ENCODE measurements at regions not wholly inside any gene's neighbourhood (a gene's known extent, or its start where the extent isn't known, plus 50 kb on each side); places are given as distances from the start of the nearest gene placed in this dataset.

DNA sequence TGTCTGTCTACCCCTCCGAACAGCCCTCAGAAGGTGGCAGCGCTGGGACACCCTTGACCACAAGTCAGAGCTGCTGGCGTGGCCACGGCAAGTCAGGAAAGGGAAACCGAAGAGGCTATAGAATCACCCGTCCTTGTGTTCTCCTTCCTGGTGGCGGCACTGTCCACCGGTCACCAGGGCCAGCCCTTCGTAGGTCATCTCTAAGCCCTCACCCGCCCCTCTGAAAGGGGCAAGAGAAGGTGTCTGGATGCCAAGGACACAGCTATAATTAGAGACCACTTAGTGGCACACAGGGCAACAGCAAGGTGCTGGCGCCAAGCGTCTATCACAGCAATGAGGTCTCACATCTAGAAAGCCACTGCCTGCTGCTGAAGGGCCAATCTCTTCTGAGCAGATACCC, 320.9 kb downstream of the SHANK2 start:
- no peak for DNase-seq (ENCODE audit: low read depth)

DNA sequence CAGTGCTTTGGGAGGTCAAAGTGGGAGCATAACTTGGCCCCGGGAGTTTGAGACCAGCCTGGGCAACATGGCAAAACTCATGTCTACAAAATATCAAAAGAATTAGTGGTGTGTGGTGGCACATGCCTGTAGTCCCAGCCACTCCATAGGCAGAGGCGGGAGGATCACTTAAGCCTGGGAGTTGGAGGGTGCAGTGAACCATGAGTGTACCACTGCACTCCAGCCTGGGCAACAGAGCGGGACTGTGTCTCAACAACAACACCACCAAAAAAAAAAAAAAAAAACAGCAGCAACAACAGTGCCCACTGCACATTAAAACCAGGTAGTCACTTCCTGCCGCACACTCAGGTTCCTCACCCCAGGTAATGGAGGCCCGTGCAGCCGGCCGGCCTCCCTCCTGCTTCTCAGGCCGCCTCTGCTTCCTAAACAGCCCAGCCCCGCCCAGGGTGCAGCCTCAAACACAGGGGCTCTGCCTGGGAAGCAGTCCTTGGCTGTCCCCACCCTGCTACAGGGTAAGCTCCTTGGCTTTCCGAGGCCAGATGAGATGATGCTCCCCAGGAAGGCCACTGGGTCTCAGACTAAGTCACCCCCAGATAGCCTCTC, 318.3 kb downstream of the SHANK2 start:
- DNase-seq (ENCODE audit: low read depth) = no peak

DNA sequence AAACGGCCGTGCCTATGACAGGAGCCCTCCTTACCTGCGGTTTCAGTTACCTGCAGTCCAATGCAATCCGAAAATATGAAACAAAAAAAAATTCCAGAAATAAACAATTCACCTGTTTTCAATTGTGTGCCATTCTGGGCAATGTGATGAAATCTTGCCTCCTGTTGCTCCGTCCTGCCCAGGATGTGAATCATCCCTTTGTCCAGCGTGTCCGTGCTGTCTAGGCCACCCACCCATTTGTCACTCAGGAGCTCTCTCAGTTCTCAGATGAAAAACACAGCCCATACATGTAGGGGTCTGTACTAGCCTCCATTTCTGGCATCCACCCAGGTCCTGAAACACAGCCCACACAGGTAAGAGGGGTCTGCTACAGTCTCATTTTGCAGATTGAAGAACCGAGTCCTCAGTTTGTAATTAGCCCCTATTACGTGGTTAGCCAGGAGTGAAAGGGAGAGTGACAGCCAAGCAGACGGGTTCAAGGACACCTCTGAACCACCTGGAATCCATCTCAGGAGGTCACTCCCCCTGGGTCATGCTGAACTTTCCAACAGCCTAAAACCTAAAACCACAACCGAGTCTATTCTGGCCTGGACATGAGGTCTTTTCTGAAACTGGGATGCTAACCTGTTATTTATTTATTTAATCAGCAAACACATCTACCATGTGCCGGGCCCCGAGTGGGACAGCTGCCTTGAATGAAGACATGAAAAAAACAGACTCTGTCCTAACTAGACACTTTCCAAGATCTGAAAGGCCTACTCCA, 317.2 kb downstream of the SHANK2 start:
- DNase-seq (ENCODE audit: low read depth) = no peak

DNA sequence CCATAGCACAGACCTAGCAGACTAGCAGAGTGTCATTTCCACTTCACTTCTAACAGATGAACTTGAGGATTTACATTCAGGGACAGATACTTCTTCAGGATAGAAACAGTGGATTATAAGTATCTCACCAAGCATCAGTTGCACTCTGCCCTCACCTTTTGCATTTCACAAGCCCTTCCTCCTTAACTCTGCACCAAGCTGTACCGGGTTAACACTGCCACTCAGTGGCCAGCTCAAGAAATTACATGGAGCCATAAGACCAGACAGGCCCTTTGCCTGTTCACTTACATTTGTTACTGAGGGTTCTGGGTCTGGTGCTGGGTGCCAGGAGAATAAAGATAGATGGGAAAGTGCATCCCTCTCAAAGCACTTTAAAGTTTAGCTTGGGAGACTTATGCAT, 309.8 kb downstream of the SHANK2 start:
- DNase-seq (ENCODE audit: low read depth) = no peak

DNA sequence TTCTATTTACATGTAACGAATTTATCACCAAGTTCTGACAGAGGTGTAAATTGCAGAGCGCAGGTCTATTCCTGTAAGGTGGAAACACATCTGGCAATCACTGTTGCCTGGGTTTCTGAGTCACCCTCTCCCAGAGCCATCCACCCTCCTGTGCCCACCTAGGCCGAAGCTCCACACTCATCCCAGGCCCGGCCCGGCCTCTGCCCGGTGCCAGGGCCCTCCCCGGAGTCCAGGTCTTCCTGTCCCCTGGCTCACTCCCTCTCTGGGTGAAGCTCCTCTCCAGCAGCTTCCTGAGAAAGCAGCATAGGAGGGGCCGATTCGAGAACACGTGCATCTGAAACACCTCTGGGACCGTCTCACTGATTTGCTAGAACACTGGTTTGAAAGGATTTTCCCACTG, 308.2 kb downstream of the SHANK2 start:
- no peak for DNase-seq (ENCODE audit: low read depth)

DNA sequence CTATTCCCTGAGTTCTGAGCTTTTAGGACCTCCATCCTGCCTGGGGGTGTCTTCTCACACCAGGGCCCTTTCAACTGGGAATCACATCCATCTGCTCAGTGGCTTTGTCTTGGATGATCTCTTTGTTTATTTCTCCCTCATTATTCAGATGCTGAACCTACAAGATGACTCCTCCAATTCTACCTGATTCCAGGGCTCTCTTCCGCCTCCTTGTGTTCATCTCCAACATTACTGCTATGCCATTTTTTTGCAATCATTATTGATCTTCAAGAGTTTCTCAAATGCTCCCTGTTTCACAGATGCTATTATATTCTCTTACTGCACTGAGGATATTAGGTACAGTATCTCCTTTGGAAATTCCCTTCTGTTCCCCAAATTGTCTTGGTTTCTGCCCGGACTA, 307.7 kb downstream of the SHANK2 start:
- DNase-seq (ENCODE audit: low read depth) = no peak

DNA sequence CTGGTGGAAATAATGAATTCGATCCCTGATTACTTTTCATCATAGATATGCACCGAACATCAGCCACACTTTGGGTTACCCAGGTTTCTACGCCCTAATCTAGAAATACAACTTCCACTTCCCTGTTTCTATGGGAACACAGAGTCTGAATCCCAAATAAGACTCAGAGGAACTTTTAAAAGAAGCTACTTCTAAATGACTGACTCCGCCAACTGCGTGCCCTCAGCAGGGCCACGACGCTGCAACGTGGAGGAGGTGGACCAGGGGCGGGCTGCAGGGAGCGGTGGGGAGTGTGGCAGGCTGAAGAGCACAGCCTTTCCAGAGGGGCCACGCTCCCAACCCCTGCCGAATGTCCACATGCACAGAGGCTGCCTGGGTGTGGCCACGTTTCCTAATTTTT, 304.0 kb downstream of the SHANK2 start:
- DNase-seq (ENCODE audit: low read depth) = no peak

DNA sequence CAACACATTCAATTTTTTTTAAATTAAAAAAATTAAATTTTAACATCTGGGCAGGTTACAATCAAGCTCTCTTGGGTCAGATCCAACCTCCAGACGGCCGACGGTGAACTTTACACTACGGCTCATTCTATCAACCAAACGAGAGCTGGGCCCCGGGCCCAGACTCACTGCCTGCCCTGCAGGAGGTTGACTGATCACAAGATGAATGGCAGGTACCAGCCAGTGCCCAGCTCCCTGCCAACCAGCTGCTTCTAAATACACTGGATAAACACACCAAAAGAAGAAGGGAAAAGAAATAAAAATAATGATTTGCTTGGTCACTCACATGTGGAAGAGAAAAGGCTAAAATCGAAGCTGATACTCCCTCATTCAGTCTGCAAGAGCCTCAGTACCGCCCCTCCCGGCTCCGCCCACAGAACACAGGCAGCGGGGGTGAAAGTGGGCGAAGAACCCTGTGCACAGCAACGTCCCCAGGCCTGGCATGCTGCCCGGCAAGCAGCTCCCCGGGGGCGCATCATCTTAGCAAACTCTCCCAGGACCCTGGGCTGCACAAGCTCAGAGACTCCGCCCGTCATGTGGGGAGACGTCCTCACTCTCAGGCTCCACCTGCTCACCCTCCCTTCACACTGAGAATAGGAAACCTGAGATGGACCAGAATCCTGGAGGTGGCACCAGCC, 303.4 kb downstream of the SHANK2 start:
- no peak for DNase-seq (ENCODE audit: low read depth)

DNA sequence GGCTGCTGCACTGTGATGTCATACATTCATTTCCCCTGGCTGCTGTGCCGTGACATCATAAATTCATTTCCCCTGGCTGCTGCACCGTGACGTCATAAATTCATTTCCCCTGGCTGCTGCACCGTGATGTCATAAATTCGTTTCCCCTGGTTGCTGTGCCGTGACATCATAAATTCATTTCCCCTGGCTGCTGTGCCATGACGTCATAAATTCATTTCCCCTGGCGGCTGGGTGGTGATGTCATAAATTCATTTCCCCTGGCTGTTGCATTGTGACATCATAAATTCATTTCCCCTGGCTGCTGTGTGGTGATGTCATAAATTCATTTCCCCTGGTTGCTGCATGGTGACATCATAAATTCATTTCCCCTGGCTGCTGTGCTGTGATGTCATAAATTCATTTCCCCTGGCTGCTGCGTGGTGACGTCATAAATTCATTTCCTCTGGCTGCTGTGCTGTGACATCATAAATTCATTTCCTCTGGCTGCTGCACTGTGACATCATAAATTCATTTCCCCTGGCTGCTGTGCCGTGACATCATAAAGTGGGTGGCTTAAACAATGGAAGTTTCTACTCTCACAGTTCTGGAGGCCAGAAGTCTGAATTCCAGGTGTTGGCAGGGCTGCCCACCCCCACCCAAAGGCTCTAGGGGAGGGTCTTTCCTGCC, 301.1 kb downstream of the SHANK2 start:
- no peak for DNase-seq (ENCODE audit: low read depth)

DNA sequence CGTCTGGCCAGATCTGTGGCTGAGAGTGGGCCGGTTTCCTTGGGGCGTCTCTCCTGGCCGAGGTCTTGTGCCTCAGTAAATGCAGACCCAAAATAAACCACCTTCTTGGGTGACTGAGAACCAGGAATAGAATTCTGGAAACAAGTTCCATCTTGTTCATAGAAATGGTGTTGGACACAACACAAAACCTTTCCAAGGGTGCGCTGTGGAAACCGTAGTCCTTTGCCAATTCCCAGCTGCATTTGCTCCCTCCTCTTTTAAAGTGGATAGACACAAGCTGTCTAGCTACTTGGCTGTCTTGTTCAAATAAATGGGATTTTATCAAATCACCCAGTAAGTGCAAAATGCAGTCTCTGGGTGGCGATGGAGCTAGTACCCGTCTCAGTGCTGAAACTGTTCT, 300.2 kb downstream of the SHANK2 start:
- DNase-seq (ENCODE audit: low read depth) = no peak

DNA sequence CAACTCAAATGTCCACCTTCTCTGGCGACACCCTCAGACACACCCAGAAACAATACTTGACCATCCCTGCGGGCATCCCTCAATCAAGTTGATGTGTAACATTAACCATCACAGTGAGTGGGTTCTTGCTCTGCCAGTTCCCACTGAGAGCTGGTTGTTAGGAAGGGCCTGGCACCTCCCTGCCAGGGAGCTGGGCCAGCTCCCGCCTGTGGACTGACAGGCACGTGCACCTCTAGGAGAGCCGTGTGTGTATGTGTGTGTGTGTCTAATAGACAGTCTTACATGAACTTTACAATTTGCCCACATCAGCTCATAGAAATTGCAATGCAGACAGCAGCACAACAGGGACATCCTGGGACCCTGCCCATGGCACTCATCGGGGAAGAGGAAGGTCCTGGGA, 298.7 kb downstream of the SHANK2 start:
- no peak for DNase-seq (ENCODE audit: low read depth)

DNA sequence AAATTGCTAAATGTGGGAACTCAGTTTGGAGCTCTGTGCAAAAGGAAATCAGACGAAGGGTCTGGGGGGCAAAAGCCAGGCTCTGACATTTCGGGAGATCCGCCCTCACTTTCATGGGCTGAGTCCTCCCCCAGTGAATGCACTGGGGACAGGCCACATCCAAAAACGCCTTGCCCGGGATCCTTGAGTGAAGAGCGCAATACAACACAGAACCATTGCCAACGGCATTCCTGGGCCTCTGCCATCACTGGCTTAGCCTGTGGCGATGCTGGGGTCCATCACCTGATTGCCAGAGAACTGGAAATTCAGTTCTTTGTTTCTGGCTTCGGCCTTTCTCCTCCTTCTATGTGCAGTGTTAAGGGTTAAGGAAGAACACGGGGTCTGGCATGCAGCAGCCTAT, 297.9 kb downstream of the SHANK2 start:
- no peak for DNase-seq (ENCODE audit: low read depth)
